GM12878 (cell line): ENCODE measurements at regions not wholly inside any gene's neighbourhood (a gene's known extent, or its start where the extent isn't known, plus 50 kb on each side); places are given as distances from the start of the nearest gene placed in this dataset.

ENCODE experiments used
- E2F8 ChIP-seq: fragments of 450-650 bp; IDR thresholded peaks from 2 replicates; pipeline ENCODE4 v1.6.1; 2018; ENCODE audit warnings: mild to moderate bottlenecking, low read depth, moderate library complexity; ENCODE audit not compliant: partially characterized antibody
- EP300 ChIP-seq, 2 experiments: fragments of 150-350 bp in 1 of 2; IDR thresholded peaks; 2 replicates each; pipeline ENCODE4 v1.6.1; 2011 to 2012; ENCODE audit warnings: low read depth in 2 of 2, low read length in 2 of 2, borderline replicate concordance in 1 of 2, improper control_type of control experiment in 1 of 2, inconsistent platforms in 1 of 2; ENCODE audit not compliant: control insufficient read depth in 1 of 2
- POLR2AphosphoS5 ChIP-seq: IDR thresholded peaks from 2 replicates; pipeline ENCODE4 v1.6.1; 2011; ENCODE audit warnings: mild to moderate bottlenecking, low read length, inconsistent platforms
- ZBTB33 ChIP-seq: fragments of 450-650 bp; IDR thresholded peaks from 2 replicates; pipeline ENCODE4 v1.6.1; 2017; ENCODE audit warnings: mild to moderate bottlenecking
- TF ChIP-seq, protein P1 (sequence below), 3 experiments: IDR thresholded peaks in 2 of 3; conservative IDR thresholded peaks in 1 of 3; 2 replicates each; pipeline ENCODE4 v1.5.1; 2011; ENCODE audit warnings: low read depth in 3 of 3, low read length in 3 of 3, mild to moderate bottlenecking in 3 of 3, control low read depth in 2 of 3, moderate library complexity in 2 of 3, inconsistent platforms in 1 of 3, mixed read lengths in 1 of 3; ENCODE audit not compliant: control insufficient read depth in 2 of 3, insufficient read depth in 1 of 3; ENCODE audit errors: extremely low read depth in 1 of 3

GRCh38 chr18:70386582-70386981, 97.7 kb downstream of the SOCS6 start:
- TF ChIP-seq, protein P1, sequence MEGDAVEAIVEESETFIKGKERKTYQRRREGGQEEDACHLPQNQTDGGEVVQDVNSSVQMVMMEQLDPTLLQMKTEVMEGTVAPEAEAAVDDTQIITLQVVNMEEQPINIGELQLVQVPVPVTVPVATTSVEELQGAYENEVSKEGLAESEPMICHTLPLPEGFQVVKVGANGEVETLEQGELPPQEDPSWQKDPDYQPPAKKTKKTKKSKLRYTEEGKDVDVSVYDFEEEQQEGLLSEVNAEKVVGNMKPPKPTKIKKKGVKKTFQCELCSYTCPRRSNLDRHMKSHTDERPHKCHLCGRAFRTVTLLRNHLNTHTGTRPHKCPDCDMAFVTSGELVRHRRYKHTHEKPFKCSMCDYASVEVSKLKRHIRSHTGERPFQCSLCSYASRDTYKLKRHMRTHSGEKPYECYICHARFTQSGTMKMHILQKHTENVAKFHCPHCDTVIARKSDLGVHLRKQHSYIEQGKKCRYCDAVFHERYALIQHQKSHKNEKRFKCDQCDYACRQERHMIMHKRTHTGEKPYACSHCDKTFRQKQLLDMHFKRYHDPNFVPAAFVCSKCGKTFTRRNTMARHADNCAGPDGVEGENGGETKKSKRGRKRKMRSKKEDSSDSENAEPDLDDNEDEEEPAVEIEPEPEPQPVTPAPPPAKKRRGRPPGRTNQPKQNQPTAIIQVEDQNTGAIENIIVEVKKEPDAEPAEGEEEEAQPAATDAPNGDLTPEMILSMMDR (IDR thresholded peaks at IDR 0.05 in 2 of 3, conservative IDR thresholded peaks at IDR 0.05 in 1 of 3; ENCODE audit: control insufficient read depth in 2 of 3, extremely low read depth in 1 of 3, insufficient read depth in 1 of 3, low read depth in 3 of 3, low read length in 3 of 3): no peak
- TF ChIP-seq E2F8: no peak
- no peak for TF ChIP-seq EP300 (IDR thresholded peaks at IDR 0.05; ENCODE audit: borderline replicate concordance in 1 of 2, control insufficient read depth in 1 of 2, low read depth in 2 of 2, low read length in 2 of 2)
- TF ChIP-seq POLR2AphosphoS5: no peak
- no peak for TF ChIP-seq ZBTB33
